ENCODE measurements at regions not wholly inside any gene's neighbourhood (a gene's known extent, or its start where the extent isn't known, plus 50 kb on each side); places are given as distances from the start of the nearest gene placed in this dataset.

- in situ Hi-C loops (cut with HindIII; ENCODE audit: low pct_unique_long_range_greater_than_20kb, low sequenced_read_pairs): no loop called here
- no peak for TF ChIP-seq JUND (IDR thresholded peaks at IDR 0.05; ENCODE audit: low read depth)
- DNase-seq (ENCODE audit: low read depth in 1 of 2, low spot score in 1 of 2): no peak
Observed at GRCh38 chr12:60120199-60120598, 524.4 kb downstream of the SLC16A7 start.

- in situ Hi-C loops (cut with HindIII; ENCODE audit: low pct_unique_long_range_greater_than_20kb, low sequenced_read_pairs): no loop called here
- TF ChIP-seq JUND (IDR thresholded peaks at IDR 0.05; ENCODE audit: low read depth): no peak
- DNase-seq (ENCODE audit: low read depth in 1 of 2, low spot score in 1 of 2): no peak
Observed at GRCh38 chr12:60123557-60123956, 527.7 kb downstream of the SLC16A7 start.

GRCh38 chr12:60137513-60137912, 541.7 kb downstream of the SLC16A7 start:
- no peak for TF ChIP-seq JUND (IDR thresholded peaks at IDR 0.05; ENCODE audit: low read depth)
- DNase-seq (ENCODE audit: low read depth in 1 of 2, low spot score in 1 of 2): no peak
- in situ Hi-C loops (cut with HindIII; ENCODE audit: low pct_unique_long_range_greater_than_20kb, low sequenced_read_pairs): no loop called here

- DNase-seq (ENCODE audit: low read depth in 1 of 2, low spot score in 1 of 2): no peak
- in situ Hi-C loops (cut with HindIII; ENCODE audit: low pct_unique_long_range_greater_than_20kb, low sequenced_read_pairs): no loop called here
- TF ChIP-seq JUND (IDR thresholded peaks at IDR 0.05; ENCODE audit: low read depth): no peak
Observed at GRCh38 chr12:60138526-60138925, 542.7 kb downstream of the SLC16A7 start.

- DNase-seq (ENCODE audit: low read depth in 1 of 2, low spot score in 1 of 2): no peak
- TF ChIP-seq JUND (IDR thresholded peaks at IDR 0.05; ENCODE audit: low read depth): no peak
- in situ Hi-C loops (cut with HindIII; ENCODE audit: low pct_unique_long_range_greater_than_20kb, low sequenced_read_pairs): no loop called here
Observed at GRCh38 chr12:60144395-60144794, 548.6 kb downstream of the SLC16A7 start.

DNA sequence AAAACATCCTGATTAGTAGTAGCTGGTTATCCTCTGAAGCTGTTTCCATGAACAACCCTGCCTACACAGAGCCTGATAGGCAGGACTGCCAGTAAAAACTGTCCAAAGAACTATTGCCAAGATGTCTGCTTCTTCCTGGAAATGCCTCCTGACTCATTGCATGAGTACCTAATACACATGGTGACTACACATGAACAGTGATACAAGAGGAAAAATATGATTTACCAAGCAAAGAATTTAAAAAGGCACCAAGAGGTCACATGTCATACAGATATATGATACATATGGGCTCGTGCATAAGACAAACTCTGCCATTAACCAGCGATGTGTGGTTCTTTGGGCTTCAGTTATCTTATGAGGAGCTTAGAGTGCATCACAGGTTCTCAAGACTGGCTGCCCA, 552.3 kb downstream of the SLC16A7 start:
- TF ChIP-seq JUND (IDR thresholded peaks at IDR 0.05; ENCODE audit: low read depth): no peak
- DNase-seq (ENCODE audit: low read depth in 1 of 2, low spot score in 1 of 2): no peak
- in situ Hi-C loops (cut with HindIII; ENCODE audit: low pct_unique_long_range_greater_than_20kb, low sequenced_read_pairs): no loop called here

DNA sequence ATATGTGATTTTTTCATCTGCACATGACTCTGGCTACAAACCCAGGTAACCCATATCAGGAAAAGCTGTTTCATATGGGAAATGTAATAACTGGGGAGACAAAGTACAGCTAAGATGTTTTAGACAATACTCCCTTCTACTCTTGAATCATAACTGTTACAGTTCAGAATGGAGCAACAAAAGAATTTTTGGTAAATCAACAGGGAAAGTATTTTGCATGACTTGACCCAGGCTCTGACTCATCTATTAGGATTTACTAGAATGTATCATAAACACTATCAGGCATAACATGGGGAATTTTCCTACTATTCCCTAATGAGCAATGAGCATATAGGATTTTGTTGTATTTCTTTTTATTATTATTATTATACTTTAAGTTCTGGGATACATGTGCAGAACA, 553.0 kb downstream of the SLC16A7 start:
- DNase-seq (ENCODE audit: low read depth in 1 of 2, low spot score in 1 of 2): no peak
- in situ Hi-C loops (cut with HindIII; ENCODE audit: low pct_unique_long_range_greater_than_20kb, low sequenced_read_pairs): no loop called here
- no peak for TF ChIP-seq JUND (IDR thresholded peaks at IDR 0.05; ENCODE audit: low read depth)

DNA sequence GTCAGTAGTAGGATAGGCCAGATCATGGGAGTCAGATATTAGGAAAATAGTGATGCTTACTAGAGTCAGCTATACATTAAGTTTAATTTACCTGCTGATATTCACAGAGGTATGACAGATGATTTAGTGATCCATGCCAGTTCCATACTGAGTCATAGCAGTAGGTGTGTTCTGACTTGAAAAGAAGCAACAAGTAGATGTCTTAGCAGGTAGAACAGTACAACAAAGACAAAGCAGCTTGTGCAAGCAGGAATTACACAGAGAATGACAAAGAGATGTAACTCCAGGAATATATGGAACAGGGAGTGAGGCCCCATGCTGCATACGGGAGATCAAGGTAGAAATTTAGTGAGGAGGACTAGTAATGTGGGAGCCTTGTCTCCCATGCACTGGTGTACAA, 556.9 kb downstream of the SLC16A7 start:
- no peak for TF ChIP-seq JUND (IDR thresholded peaks at IDR 0.05; ENCODE audit: low read depth)
- DNase-seq (ENCODE audit: low read depth in 1 of 2, low spot score in 1 of 2): no peak
- in situ Hi-C loops (cut with HindIII; ENCODE audit: low pct_unique_long_range_greater_than_20kb, low sequenced_read_pairs): no loop called here

DNA sequence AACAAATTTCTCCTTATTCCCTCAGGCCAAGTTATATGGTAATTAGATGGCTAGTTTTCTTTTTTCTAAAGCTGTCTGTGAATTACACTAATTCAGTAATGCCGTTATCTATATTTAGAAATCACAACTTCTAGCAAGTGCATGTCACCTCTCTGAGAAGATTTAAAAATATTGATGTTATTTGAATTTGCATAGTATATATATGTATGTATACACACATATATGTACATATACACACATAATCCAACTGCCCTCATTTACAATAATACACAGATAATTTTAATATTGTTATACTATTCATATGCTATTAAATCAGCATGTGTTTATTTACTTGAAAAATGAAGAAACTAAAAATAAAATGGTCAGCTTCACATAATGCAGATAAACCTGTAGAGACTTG, 563.9 kb downstream of the SLC16A7 start:
- no peak for TF ChIP-seq JUND (IDR thresholded peaks at IDR 0.05; ENCODE audit: low read depth)
- DNase-seq (ENCODE audit: low read depth in 1 of 2, low spot score in 1 of 2): no peak
- in situ Hi-C loops (cut with HindIII; ENCODE audit: low pct_unique_long_range_greater_than_20kb, low sequenced_read_pairs): no loop called here

- DNase-seq (ENCODE audit: low read depth in 1 of 2, low spot score in 1 of 2): no peak
- in situ Hi-C loops (cut with HindIII; ENCODE audit: low pct_unique_long_range_greater_than_20kb, low sequenced_read_pairs): no loop called here
- TF ChIP-seq JUND (IDR thresholded peaks at IDR 0.05; ENCODE audit: low read depth): no peak
Observed at GRCh38 chr12:60162988-60163720, 567.3 kb downstream of the SLC16A7 start.

DNA sequence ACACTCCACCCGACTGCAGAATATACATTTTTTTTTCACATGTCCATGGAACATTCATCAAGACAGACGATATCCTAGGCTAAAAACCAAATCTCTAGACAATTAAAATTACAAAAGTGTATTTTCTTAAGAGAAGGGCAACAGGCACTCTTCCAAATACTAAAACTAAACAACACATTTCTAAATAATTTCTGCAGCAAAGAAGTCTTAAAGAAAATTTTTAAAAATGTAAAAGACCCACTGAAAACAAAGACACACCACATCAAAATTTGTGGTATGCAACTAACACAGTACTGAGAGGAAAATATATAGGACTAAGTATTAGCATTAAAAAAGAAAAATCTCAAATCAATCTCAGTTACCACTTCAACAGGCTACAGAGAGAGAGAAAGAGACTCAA, 570.0 kb downstream of the SLC16A7 start:
- TF ChIP-seq JUND (IDR thresholded peaks at IDR 0.05; ENCODE audit: low read depth): no peak
- in situ Hi-C loops (cut with HindIII; ENCODE audit: low pct_unique_long_range_greater_than_20kb, low sequenced_read_pairs): no loop called here
- DNase-seq (ENCODE audit: low read depth in 1 of 2, low spot score in 1 of 2): no peak

GRCh38 chr12:60168441-60168840, 572.6 kb downstream of the SLC16A7 start:
- DNase-seq (ENCODE audit: low read depth in 1 of 2, low spot score in 1 of 2): peak in 1 of 2 experiments; percentile 44
- no peak for TF ChIP-seq JUND (IDR thresholded peaks at IDR 0.05; ENCODE audit: low read depth)
- in situ Hi-C loops (cut with HindIII; ENCODE audit: low pct_unique_long_range_greater_than_20kb, low sequenced_read_pairs): no loop called here

DNA sequence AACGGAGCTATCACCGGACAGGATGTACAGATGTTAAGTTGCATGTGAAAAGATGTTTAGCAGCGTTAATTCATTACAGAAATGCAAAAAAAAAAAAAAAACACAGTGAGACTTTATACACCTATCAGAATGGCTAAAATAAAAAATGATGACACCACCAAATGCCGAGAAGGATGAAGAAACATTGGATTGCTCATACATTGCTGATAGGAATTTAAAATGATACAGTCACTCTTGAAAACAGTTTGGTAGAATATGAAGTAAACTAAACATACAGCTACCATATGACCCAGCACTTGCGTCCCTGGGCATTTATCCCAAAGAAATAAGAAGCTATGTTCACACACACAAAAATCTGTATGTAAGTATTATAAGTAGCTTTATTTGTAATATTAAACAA, 574.1 kb downstream of the SLC16A7 start:
- no peak for DNase-seq (ENCODE audit: low read depth in 1 of 2, low spot score in 1 of 2)
- in situ Hi-C loops (cut with HindIII; ENCODE audit: low pct_unique_long_range_greater_than_20kb, low sequenced_read_pairs): no loop called here
- no peak for TF ChIP-seq JUND (IDR thresholded peaks at IDR 0.05; ENCODE audit: low read depth)
